Muscle of arm (tissue), 1 donor: ENCODE measurements at regions not wholly inside any gene's neighbourhood (a gene's known extent, or its start where the extent isn't known, plus 50 kb on each side); places are given as distances from the start of the nearest gene placed in this dataset.

Experiments used
- DNase-seq: peaks from one replicate; pipeline ENCODE4 v3.0.0-alpha.2; 2013

- DNase-seq: peak; percentile 14
These were observed 703.5 kb upstream of the SEMA3D start for GRCh38 chr7:85890244-85890811.

- no peak for DNase-seq
These were observed 700.3 kb upstream of the SEMA3D start for GRCh38 chr7:85887133-85887532.

- DNase-seq: no peak
These were observed 695.5 kb upstream of the SEMA3D start for GRCh38 chr7:85882335-85882734.

GRCh38 chr7:85875398-85875797, 688.5 kb upstream of the SEMA3D start:
- DNase-seq: no peak

- DNase-seq: no peak
These were observed 679.7 kb upstream of the SEMA3D start for GRCh38 chr7:85866540-85866939.

GRCh38 chr7:85851571-85852193, 664.8 kb upstream of the SEMA3D start:
- peak; percentile 37 for DNase-seq

- no peak for DNase-seq
These were observed 663.5 kb upstream of the SEMA3D start for GRCh38 chr7:85850381-85850780.

GRCh38 chr7:85840554-85840953, 653.7 kb upstream of the SEMA3D start:
- DNase-seq: no peak

- peak; percentile 55 for DNase-seq
These were observed 646.2 kb upstream of the SEMA3D start for GRCh38 chr7:85833066-85833465.

GRCh38 chr7:85830982-85831381, 644.1 kb upstream of the SEMA3D start:
- no peak for DNase-seq

GRCh38 chr7:85829817-85830432, 643.1 kb upstream of the SEMA3D start:
- no peak for DNase-seq

GRCh38 chr7:85829176-85829575, 642.3 kb upstream of the SEMA3D start:
- DNase-seq: no peak

GRCh38 chr7:85828614-85829013, 641.8 kb upstream of the SEMA3D start:
- no peak for DNase-seq

GRCh38 chr7:85823396-85824080, 636.7 kb upstream of the SEMA3D start:
- no peak for DNase-seq

- DNase-seq: no peak
These were observed 635.1 kb upstream of the SEMA3D start for GRCh38 chr7:85821926-85822325.

- no peak for DNase-seq
These were observed 634.0 kb upstream of the SEMA3D start for GRCh38 chr7:85820702-85821443.

GRCh38 chr7:85815526-85815925, 628.7 kb upstream of the SEMA3D start:
- DNase-seq: no peak

GRCh38 chr7:85806321-85806720, 619.5 kb upstream of the SEMA3D start:
- DNase-seq: no peak

GRCh38 chr7:85805656-85806055, 618.8 kb upstream of the SEMA3D start:
- DNase-seq: no peak

- no peak for DNase-seq
These were observed 618.4 kb upstream of the SEMA3D start for GRCh38 chr7:85805249-85805648.

- no peak for DNase-seq
These were observed 615.4 kb upstream of the SEMA3D start for GRCh38 chr7:85802211-85802610.

GRCh38 chr7:85796956-85797355, 610.1 kb upstream of the SEMA3D start:
- DNase-seq: no peak
